ENCODE measurements at regions not wholly inside any gene's neighbourhood (a gene's known extent, or its start where the extent isn't known, plus 50 kb on each side); places are given as distances from the start of the nearest gene placed in this dataset.

DNA sequence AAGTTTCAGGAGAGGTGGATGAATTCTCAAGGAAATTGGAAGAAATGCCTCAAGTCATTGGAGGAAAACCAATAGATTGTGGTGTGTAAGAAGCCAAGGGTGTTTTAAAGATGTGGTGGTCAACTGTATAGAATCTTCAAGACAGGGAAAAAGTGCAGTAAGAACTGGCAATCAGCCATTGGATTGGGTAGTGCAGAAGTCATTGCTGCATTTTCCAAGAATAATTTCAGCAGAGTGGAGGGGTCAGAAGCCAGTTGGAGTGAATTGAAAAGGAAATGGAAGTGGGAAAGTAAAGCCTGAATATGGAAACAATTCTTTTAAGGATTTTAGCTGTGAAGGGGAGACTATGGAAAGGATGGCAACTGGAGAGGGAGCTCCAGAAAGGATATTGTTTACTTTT, 128.2 kb upstream of the TMEM170B start:
- TF ChIP-seq, protein P1, sequence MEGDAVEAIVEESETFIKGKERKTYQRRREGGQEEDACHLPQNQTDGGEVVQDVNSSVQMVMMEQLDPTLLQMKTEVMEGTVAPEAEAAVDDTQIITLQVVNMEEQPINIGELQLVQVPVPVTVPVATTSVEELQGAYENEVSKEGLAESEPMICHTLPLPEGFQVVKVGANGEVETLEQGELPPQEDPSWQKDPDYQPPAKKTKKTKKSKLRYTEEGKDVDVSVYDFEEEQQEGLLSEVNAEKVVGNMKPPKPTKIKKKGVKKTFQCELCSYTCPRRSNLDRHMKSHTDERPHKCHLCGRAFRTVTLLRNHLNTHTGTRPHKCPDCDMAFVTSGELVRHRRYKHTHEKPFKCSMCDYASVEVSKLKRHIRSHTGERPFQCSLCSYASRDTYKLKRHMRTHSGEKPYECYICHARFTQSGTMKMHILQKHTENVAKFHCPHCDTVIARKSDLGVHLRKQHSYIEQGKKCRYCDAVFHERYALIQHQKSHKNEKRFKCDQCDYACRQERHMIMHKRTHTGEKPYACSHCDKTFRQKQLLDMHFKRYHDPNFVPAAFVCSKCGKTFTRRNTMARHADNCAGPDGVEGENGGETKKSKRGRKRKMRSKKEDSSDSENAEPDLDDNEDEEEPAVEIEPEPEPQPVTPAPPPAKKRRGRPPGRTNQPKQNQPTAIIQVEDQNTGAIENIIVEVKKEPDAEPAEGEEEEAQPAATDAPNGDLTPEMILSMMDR (IDR thresholded peaks at IDR 0.05): no peak
- no peak for TF ChIP-seq POLR2A (IDR thresholded peaks at IDR 0.05)
- TF ChIP-seq POLR2AphosphoS5 (IDR thresholded peaks at IDR 0.05): no peak

Measured in stomach (tissue), 4 donors.